Neuronal stem cell (in vitro differentiated cells): ENCODE measurements at regions not wholly inside any gene's neighbourhood (a gene's known extent, or its start where the extent isn't known, plus 50 kb on each side); places are given as distances from the start of the nearest gene placed in this dataset.

Experiments
- DNase-seq: peaks from one replicate; pipeline ENCODE4 v3.0.0-alpha.2; 2013; ENCODE audit warnings: low spot score
- H2AFZ ChIP-seq: one replicate; pipeline ENCODE4 v1.6.1; 2013; ENCODE audit warnings: mild to moderate bottlenecking, low read length, inconsistent platforms
- H2AK5ac ChIP-seq: 2 replicates; pipeline ENCODE4 v1.6.1; 2013; ENCODE audit warnings: low read depth, mild to moderate bottlenecking, inconsistent platforms, low read length, moderate library complexity, mixed read lengths
- H2BK120ac ChIP-seq: 2 replicates; pipeline ENCODE4 v1.6.1; 2013; ENCODE audit warnings: low read depth, mild to moderate bottlenecking, inconsistent platforms, low read length, moderate library complexity, mixed read lengths
- H2BK12ac ChIP-seq: one replicate; pipeline ENCODE4 v1.6.1; 2013; ENCODE audit warnings: low read length, inconsistent platforms
- H2BK15ac ChIP-seq: 2 replicates; pipeline ENCODE4 v1.6.1; 2013; ENCODE audit warnings: mild to moderate bottlenecking, low read length, inconsistent platforms, mixed read lengths
- H2BK5ac ChIP-seq: one replicate; pipeline ENCODE4 v1.6.1; 2013; ENCODE audit warnings: inconsistent platforms, mild to moderate bottlenecking, low read length, moderate library complexity
- H3K14ac ChIP-seq: one replicate; pipeline ENCODE4 v1.6.1; 2013; ENCODE audit warnings: low read length, inconsistent platforms
- H3K18ac ChIP-seq: 2 replicates; pipeline ENCODE4 v1.6.1; 2013; ENCODE audit warnings: low read length, inconsistent platforms
- H3K23ac ChIP-seq: 2 replicates; pipeline ENCODE4 v1.6.1; 2013; ENCODE audit warnings: low read depth, mild to moderate bottlenecking, mixed read lengths, low read length, inconsistent platforms; ENCODE audit not compliant: poor library complexity
- H3K27ac ChIP-seq: replicated peaks from 3 replicates; pipeline ENCODE4 v1.5.1; 2013; ENCODE audit warnings: low read length, inconsistent platforms
- H3K27me3 ChIP-seq, 3 experiments: 2 replicates each; pipeline ENCODE4 v1.6.1; 2013; ENCODE audit warnings: low read length in 3 of 3, mild to moderate bottlenecking in 2 of 3, inconsistent platforms in 1 of 3, low read depth in 1 of 3, mixed read lengths in 1 of 3, moderate library complexity in 1 of 3; ENCODE audit not compliant: control insufficient read depth in 3 of 3, insufficient read depth in 3 of 3
- H3K36me3 ChIP-seq, 2 donors: replicated peaks in 1 of 2; 2 replicates each; pipeline ENCODE4 v1.6.1; 2013; ENCODE audit warnings: low read length in 2 of 2; ENCODE audit not compliant: control insufficient read depth in 2 of 2, insufficient read depth in 2 of 2
- H3K4ac ChIP-seq: 2 replicates; pipeline ENCODE4 v1.6.1; 2013; ENCODE audit warnings: inconsistent platforms, mild to moderate bottlenecking, low read length, moderate library complexity
- H3K4me1 ChIP-seq, 2 donors: 1 replicate in 1 of 2; 2 replicates in 1 of 2; pipeline ENCODE4 v1.6.1; 2013; ENCODE audit warnings: low read length in 2 of 2, low read depth in 1 of 2; ENCODE audit not compliant: control insufficient read depth in 2 of 2, insufficient read depth in 1 of 2
- H3K4me2 ChIP-seq: one replicate; pipeline ENCODE4 v1.6.1; 2013; ENCODE audit warnings: mild to moderate bottlenecking, low read length, inconsistent platforms; ENCODE audit not compliant: insufficient read depth, poor library complexity, severe bottlenecking
- H3K4me3 ChIP-seq, 2 donors: 2 replicates each; pipeline ENCODE4 v1.5.1; 2013; ENCODE audit warnings: low read length in 2 of 2, mild to moderate bottlenecking in 2 of 2, inconsistent platforms in 1 of 2, moderate library complexity in 1 of 2
- H3K79me1 ChIP-seq: one replicate; pipeline ENCODE4 v1.6.1; 2013; ENCODE audit warnings: low read depth, mild to moderate bottlenecking, inconsistent platforms, low read length, moderate library complexity
- H3K9ac ChIP-seq: one replicate; pipeline ENCODE4 v1.6.1; 2013; ENCODE audit warnings: mild to moderate bottlenecking, low read depth, low read length, inconsistent platforms; ENCODE audit not compliant: poor library complexity
- H3K9me3 ChIP-seq, 2 donors: replicated peaks in 1 of 2; 2 replicates each; pipeline versions ENCODE3 to v1.6.1; 2013; ENCODE audit warnings: low read length in 2 of 2, mild to moderate bottlenecking in 2 of 2, inconsistent platforms in 1 of 2, low read depth in 1 of 2, mixed read lengths in 1 of 2, moderate library complexity in 1 of 2; ENCODE audit not compliant: control insufficient read depth in 2 of 2, insufficient read depth in 1 of 2
- H4K8ac ChIP-seq: one replicate; pipeline ENCODE4 v1.6.1; 2013; ENCODE audit warnings: low read depth, mild to moderate bottlenecking, inconsistent platforms, low read length, moderate library complexity
- H4K91ac ChIP-seq: one replicate; pipeline ENCODE4 v1.6.1; 2013; ENCODE audit warnings: low read length, low read depth, mild to moderate bottlenecking, inconsistent platforms; ENCODE audit not compliant: poor library complexity
- WGBS, 2 donors: extraction: QIAGEN DNeasy Blood & Tissue Kit; methylation state at CpG; one replicate each; pipeline ENCODE4 v1.1.7; 2013; ENCODE audit warnings: missing lambda C conversion rate in 2 of 2, mixed read lengths in 1 of 2; ENCODE audit not compliant: insufficient read length in 2 of 2, insufficient replicate concordance in 1 of 2; ENCODE audit errors: extremely low coverage in 2 of 2; 5-methylcytosine and 5-hydroxymethylcytosine counted together

GRCh38 chr5:174479325-174479724, 245.1 kb upstream of the MSX2 start:
- Histone ChIP-seq H3K14ac (no peak overlapping the region), H3K79me1 (no peaks in the 10 kb centered on the region), H2AFZ (no peak overlapping the region), H3K23ac (no peak overlapping the region), H4K8ac (no peak overlapping the region), H2BK15ac (no peak overlapping the region), H2BK12ac (no peak overlapping the region), H2BK5ac (no peak overlapping the region), H3K9ac (no peak overlapping the region), H3K4me3 (no peak overlapping the region), H3K9me3 (peaks cover 0 to 4% of the 10 kb centered on the region in 2 donors), H3K27ac (no peak overlapping the region), H3K4me2 (no peak overlapping the region), H3K36me3 (no peaks in the 10 kb centered on the region), H3K27me3 (no peaks in the 10 kb centered on the region), H3K18ac (no peak overlapping the region), H2BK120ac (no peak overlapping the region), H3K4me1 (no peaks in the 10 kb centered on the region), H3K4ac (no peak overlapping the region), H2AK5ac (no peak overlapping the region), H4K91ac (no peak overlapping the region)
- DNase-seq: no peak

GRCh38 chr5:174481737-174482136, 242.6 kb upstream of the MSX2 start:
- Histone ChIP-seq H3K79me1 (no peaks in the 10 kb centered on the region), H2AFZ (no peak overlapping the region), H3K14ac (no peak overlapping the region), H3K4me1 (no peaks in the 10 kb centered on the region), H3K36me3 (no peaks in the 10 kb centered on the region), H2BK120ac (no peak overlapping the region), H3K4ac (no peak overlapping the region), H2BK12ac (no peak overlapping the region), H2AK5ac (no peak overlapping the region), H2BK5ac (no peak overlapping the region), H3K18ac (no peak overlapping the region), H4K8ac (no peak overlapping the region), H3K27me3 (no peaks in the 10 kb centered on the region), H3K4me3 (no peak overlapping the region), H2BK15ac (no peak overlapping the region), H3K27ac (no peak overlapping the region), H4K91ac (no peak overlapping the region), H3K23ac (no peak overlapping the region), H3K4me2 (no peak overlapping the region), H3K9ac (no peak overlapping the region), H3K9me3 (peaks cover 0 to 4% of the 10 kb centered on the region in 2 donors)
- DNase-seq: no peak
- WGBS, 2 donors: no CpG with 5 or more reads among the region's 1 CpG

GRCh38 chr5:174482607-174483024, 241.8 kb upstream of the MSX2 start:
- Histone ChIP-seq H3K9me3 (peaks cover 0 to 4% of the 10 kb centered on the region in 2 donors), H3K9ac (no peak overlapping the region), H3K23ac (no peak overlapping the region), H2BK120ac (no peak overlapping the region), H2AK5ac (no peak overlapping the region), H3K36me3 (no peaks in the 10 kb centered on the region), H3K14ac (no peak overlapping the region), H2BK5ac (no peak overlapping the region), H4K8ac (no peak overlapping the region), H3K27ac (no peak overlapping the region), H3K27me3 (no peaks in the 10 kb centered on the region), H3K4me1 (no peaks in the 10 kb centered on the region), H4K91ac (no peak overlapping the region), H3K4me2 (no peak overlapping the region), H3K4ac (no peak overlapping the region), H2AFZ (no peak overlapping the region), H2BK12ac (no peak overlapping the region), H3K18ac (no peak overlapping the region), H3K4me3 (no peak overlapping the region), H2BK15ac (no peak overlapping the region), H3K79me1 (no peaks in the 10 kb centered on the region)
- no peak for DNase-seq
- no CpG with 5 or more reads among the region's 8 CpGs for WGBS, 2 donors

GRCh38 chr5:174483411-174483810, 241.0 kb upstream of the MSX2 start:
- H2AK5ac ChIP-seq: no peak overlapping the region
- H3K4me2 ChIP-seq: no peak overlapping the region
- peaks cover 0 to 4% of the 10 kb centered on the region in 2 donors for H3K9me3 ChIP-seq
- no peak for DNase-seq
- no peak overlapping the region for H3K27ac ChIP-seq
- WGBS, 2 donors: no CpG with 5 or more reads among the region's 4 CpGs
- H3K4me3 ChIP-seq: peak overlapping the region in 1 of 2 donors; percentile 60
- no peak overlapping the region for H2BK15ac ChIP-seq
- no peaks in the 10 kb centered on the region for H3K27me3 ChIP-seq
- H2BK120ac ChIP-seq: no peak overlapping the region
- H2BK5ac ChIP-seq: no peak overlapping the region
- H3K14ac ChIP-seq: no peak overlapping the region
- no peak overlapping the region for H3K18ac ChIP-seq
- H3K36me3 ChIP-seq: no peaks in the 10 kb centered on the region
- H2AFZ ChIP-seq: no peak overlapping the region
- no peak overlapping the region for H3K4ac ChIP-seq
- no peak overlapping the region for H4K91ac ChIP-seq
- no peak overlapping the region for H2BK12ac ChIP-seq
- no peaks in the 10 kb centered on the region for H3K79me1 ChIP-seq
- H3K9ac ChIP-seq: no peak overlapping the region
- H3K23ac ChIP-seq: no peak overlapping the region
- no peaks in the 10 kb centered on the region for H3K4me1 ChIP-seq
- no peak overlapping the region for H4K8ac ChIP-seq
